ENCODE measurements at regions not wholly inside any gene's neighbourhood (a gene's known extent, or its start where the extent isn't known, plus 50 kb on each side); places are given as distances from the start of the nearest gene placed in this dataset.

- TF ChIP-seq POLR2A (IDR thresholded peaks at IDR 0.05) (no peak), CTCF (IDR thresholded peaks at IDR 0.05) (no peak)
Observed at GRCh38 chr6:132900849-132901248, 86.5 kb downstream of the RPS12 start.

All from prostate gland (tissue), 2 donors.